ENCODE measurements at regions not wholly inside any gene's neighbourhood (a gene's known extent, or its start where the extent isn't known, plus 50 kb on each side); places are given as distances from the start of the nearest gene placed in this dataset.

- TF ChIP-seq CTCF (IDR thresholded peaks at IDR 0.05) (no peak), POLR2A (IDR thresholded peaks at IDR 0.05) (no peak), POLR2AphosphoS5 (IDR thresholded peaks at IDR 0.05; ENCODE audit: insufficient read depth in 1 of 2, low read depth in 1 of 2) (no peak)
These were observed 973.7 kb downstream of the GATA3 start for GRCh38 chr10:9028231-9028630.
